ENCODE measurements at regions not wholly inside any gene's neighbourhood (a gene's known extent, or its start where the extent isn't known, plus 50 kb on each side); places are given as distances from the start of the nearest gene placed in this dataset.

DNA sequence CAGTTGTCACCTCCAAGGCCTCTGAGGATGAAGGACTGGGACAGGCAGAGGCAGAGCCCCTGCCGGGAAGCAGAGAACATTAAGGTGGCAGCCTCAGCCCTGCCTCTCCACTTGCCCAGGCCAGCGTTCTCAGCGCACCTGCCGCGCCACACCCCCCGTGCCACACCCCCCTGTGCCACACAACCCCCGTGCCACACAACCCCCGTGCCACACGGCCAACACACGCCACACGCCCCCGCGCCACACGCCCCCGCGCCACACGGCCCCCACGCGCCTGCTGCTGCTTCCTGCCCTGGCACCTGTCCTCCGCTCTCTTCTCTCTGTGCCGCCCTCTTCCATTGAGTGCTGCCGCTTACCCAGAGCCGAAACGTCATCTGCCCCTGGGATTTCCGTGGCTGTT lies 58.0 kb upstream of the ZFP42 start:
- Histone ChIP-seq H3K79me2 (ENCODE audit: insufficient read depth, low read length) (no peaks in the 10 kb centered on the region), H3K4me1 (ENCODE audit: insufficient read depth, low read length) (no peaks in the 10 kb centered on the region), H3K27me3 (ENCODE audit: control insufficient read depth in 1 of 2, insufficient read depth in 2 of 2, low read length in 2 of 2) (peaks cover 0 to 1% of the 10 kb centered on the region in 2 experiments; a peak in 2 of 5 replicates), H3K4me3 (replicated peaks in 1 of 3; ENCODE audit: insufficient read depth in 1 of 3, low read depth in 2 of 3, low read length in 3 of 3) (no peak overlapping the region), H2AFZ (ENCODE audit: low read length) (no peak overlapping the region), H3K9me3 (ENCODE audit: low read length) (no peaks in the 10 kb centered on the region), H4K20me1 (ENCODE audit: insufficient read depth, low read length) (no peaks in the 10 kb centered on the region), H3K4me2 (ENCODE audit: low read depth, low read length) (no peak overlapping the region), H3K27ac (ENCODE audit: extremely low read length, insufficient read depth, low read length) (no peak overlapping the region), H3K9ac (ENCODE audit: insufficient read depth, low read depth, low read length) (no peak overlapping the region), H3K36me3 (replicated peaks in 1 of 2; ENCODE audit: control insufficient read depth in 1 of 2, insufficient read depth in 2 of 2, low read length in 2 of 2) (no peaks in the 10 kb centered on the region)
- intact Hi-C loops (cut with micrococcal nuclease; ENCODE audit: unreplicated experiment) (no loop called here), in situ Hi-C loops (cut with HindIII; ENCODE audit: extremely low pct_ligation_motif_present, low pct_unique_long_range_greater_than_20kb) (no loop called here)
- ATAC-seq: no peak
- POLR2A ChIA-PET: no interaction called here
- TF ChIP-seq ZNF235 (CRISPR knock-in tag; IDR thresholded peaks at IDR 0.05; ENCODE audit: borderline replicate concordance) (no peak), NPAS2 (CRISPR knock-in tag; IDR thresholded peaks at IDR 0.05; ENCODE audit: borderline replicate concordance) (no peak), ZNF83 (CRISPR knock-in tag; IDR thresholded peaks at IDR 0.05; ENCODE audit: borderline replicate concordance) (no peak), HOXA3 (CRISPR knock-in tag; IDR thresholded peaks at IDR 0.05) (no peak), THYN1 (CRISPR knock-in tag; IDR thresholded peaks at IDR 0.05; ENCODE audit: borderline replicate concordance, low read depth) (no peak), AKAP8 (CRISPR knock-in tag; IDR thresholded peaks at IDR 0.05) (no peak), PHF5A (CRISPR knock-in tag; IDR thresholded peaks at IDR 0.05; ENCODE audit: low read depth, unreplicated experiment) (no peak), ARNTL (CRISPR knock-in tag; IDR thresholded peaks at IDR 0.05) (no peak), ZFP36L1 (CRISPR knock-in tag; IDR thresholded peaks at IDR 0.05) (no peak), ZNF274 (CRISPR knock-in tag; IDR thresholded peaks at IDR 0.05) (no peak), KDM1A (CRISPR knock-in tag; IDR thresholded peaks at IDR 0.05) (no peak), MEIS1 (CRISPR knock-in tag; IDR thresholded peaks at IDR 0.05; ENCODE audit: borderline replicate concordance) (no peak), PAWR (CRISPR knock-in tag; IDR thresholded peaks at IDR 0.05; ENCODE audit: borderline replicate concordance) (no peak), NFE2L1 (CRISPR knock-in tag; IDR thresholded peaks at IDR 0.05; ENCODE audit: borderline replicate concordance) (no peak), HMGA1 (CRISPR knock-in tag; conservative IDR thresholded peaks at IDR 0.05) (no peak)
- TF ChIP-seq, protein P1, sequence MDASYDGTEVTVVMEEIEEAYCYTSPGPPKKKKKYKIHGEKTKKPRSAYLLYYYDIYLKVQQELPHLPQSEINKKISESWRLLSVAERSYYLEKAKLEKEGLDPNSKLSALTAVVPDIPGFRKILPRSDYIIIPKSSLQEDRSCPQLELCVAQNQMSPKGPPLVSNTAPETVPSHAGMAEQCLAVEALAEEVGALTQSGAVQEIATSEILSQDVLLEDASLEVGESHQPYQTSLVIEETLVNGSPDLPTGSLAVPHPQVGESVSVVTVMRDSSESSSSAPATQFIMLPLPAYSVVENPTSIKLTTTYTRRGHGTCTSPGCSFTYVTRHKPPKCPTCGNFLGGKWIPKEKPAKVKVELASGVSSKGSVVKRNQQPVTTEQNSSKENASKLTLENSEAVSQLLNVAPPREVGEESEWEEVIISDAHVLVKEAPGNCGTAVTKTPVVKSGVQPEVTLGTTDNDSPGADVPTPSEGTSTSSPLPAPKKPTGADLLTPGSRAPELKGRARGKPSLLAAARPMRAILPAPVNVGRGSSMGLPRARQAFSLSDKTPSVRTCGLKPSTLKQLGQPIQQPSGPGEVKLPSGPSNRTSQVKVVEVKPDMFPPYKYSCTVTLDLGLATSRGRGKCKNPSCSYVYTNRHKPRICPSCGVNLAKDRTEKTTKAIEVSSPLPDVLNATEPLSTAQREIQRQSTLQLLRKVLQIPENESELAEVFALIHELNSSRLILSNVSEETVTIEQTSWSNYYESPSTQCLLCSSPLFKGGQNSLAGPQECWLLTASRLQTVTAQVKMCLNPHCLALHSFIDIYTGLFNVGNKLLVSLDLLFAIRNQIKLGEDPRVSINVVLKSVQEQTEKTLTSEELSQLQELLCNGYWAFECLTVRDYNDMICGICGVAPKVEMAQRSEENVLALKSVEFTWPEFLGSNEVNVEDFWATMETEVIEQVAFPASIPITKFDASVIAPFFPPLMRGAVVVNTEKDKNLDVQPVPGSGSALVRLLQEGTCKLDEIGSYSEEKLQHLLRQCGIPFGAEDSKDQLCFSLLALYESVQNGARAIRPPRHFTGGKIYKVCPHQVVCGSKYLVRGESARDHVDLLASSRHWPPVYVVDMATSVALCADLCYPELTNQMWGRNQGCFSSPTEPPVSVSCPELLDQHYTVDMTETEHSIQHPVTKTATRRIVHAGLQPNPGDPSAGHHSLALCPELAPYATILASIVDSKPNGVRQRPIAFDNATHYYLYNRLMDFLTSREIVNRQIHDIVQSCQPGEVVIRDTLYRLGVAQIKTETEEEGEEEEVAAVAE (CRISPR knock-in tag; IDR thresholded peaks at IDR 0.05; ENCODE audit: borderline replicate concordance): no peak
- no TSS peak for BruUV-seq (replicated peaks)
- DNase-seq (ENCODE audit: low spot score): no peak
- CTCF ChIA-PET (ENCODE audit: low intra/inter-chr PET ratio, low total read pairs): no interaction called here
- FAIRE-seq: no peak
- 44% methylated on average over 19 of the region's 25 CpGs for WGBS (ENCODE audit: low lambda C conversion rate)
